Amygdala (tissue), 56 donors: ENCODE measurements at regions not wholly inside any gene's neighbourhood (a gene's known extent, or its start where the extent isn't known, plus 50 kb on each side); places are given as distances from the start of the nearest gene placed in this dataset.
A peak's percentile ranks its signal among the peaks of the same experiment; 100 is the strongest.

Source experiments
- DNase-seq, 56 donors: peaks; one replicate each; lab custom pipeline; 2025; lab: John Stamatoyannopoulos, UW

GRCh38 chrX:21126661-21127060, 247.6 kb upstream of the CNKSR2 start:
- no peak for DNase-seq

- DNase-seq, result no peak
Measured at GRCh38 chrX:21131346-21131745, 242.9 kb upstream of the CNKSR2 start.

- DNase-seq, result no peak
Measured at GRCh38 chrX:21131786-21132185, 242.4 kb upstream of the CNKSR2 start.

- no peak for DNase-seq
Measured at GRCh38 chrX:21132686-21133393, 241.4 kb upstream of the CNKSR2 start.

GRCh38 chrX:21150208-21150607, 224.0 kb upstream of the CNKSR2 start:
- DNase-seq, result no peak

- no peak for DNase-seq
Measured at GRCh38 chrX:21151051-21151450, 223.2 kb upstream of the CNKSR2 start.

GRCh38 chrX:21153033-21153432, 221.2 kb upstream of the CNKSR2 start:
- DNase-seq, result no peak

GRCh38 chrX:21153503-21153902, 220.7 kb upstream of the CNKSR2 start:
- peak in 1 of 56 donors; percentile 0 for DNase-seq

GRCh38 chrX:21155916-21156315, 218.3 kb upstream of the CNKSR2 start:
- no peak for DNase-seq

- DNase-seq, result no peak
Measured at GRCh38 chrX:21156632-21157031, 217.6 kb upstream of the CNKSR2 start.

GRCh38 chrX:21158678-21159077, 215.5 kb upstream of the CNKSR2 start:
- no peak for DNase-seq

GRCh38 chrX:21166272-21166982, 207.8 kb upstream of the CNKSR2 start:
- no peak for DNase-seq

- DNase-seq, result no peak
Measured at GRCh38 chrX:21167011-21167410, 207.2 kb upstream of the CNKSR2 start.

GRCh38 chrX:21167494-21167893, 206.7 kb upstream of the CNKSR2 start:
- DNase-seq, result no peak

GRCh38 chrX:21168401-21169160, 205.6 kb upstream of the CNKSR2 start:
- DNase-seq, result no peak

- no peak for DNase-seq
Measured at GRCh38 chrX:21171181-21171580, 203.0 kb upstream of the CNKSR2 start.

GRCh38 chrX:21174439-21174838, 199.8 kb upstream of the CNKSR2 start:
- no peak for DNase-seq

GRCh38 chrX:21176921-21177571, 197.2 kb upstream of the CNKSR2 start:
- no peak for DNase-seq

- DNase-seq, result no peak
Measured at GRCh38 chrX:21181232-21181853, 192.9 kb upstream of the CNKSR2 start.

GRCh38 chrX:21193196-21193595, 181.0 kb upstream of the CNKSR2 start:
- DNase-seq, result no peak

- DNase-seq, result no peak
Measured at GRCh38 chrX:21194526-21194925, 179.7 kb upstream of the CNKSR2 start.
